HG03064 (cell line): ENCODE measurements at regions not wholly inside any gene's neighbourhood (a gene's known extent, or its start where the extent isn't known, plus 50 kb on each side); places are given as distances from the start of the nearest gene placed in this dataset.

Source experiments
- ATAC-seq: cut with Tn5 transposase; IDR thresholded peaks from one replicate; pipeline ENCODE4 v1.9.1; 2021; ENCODE audit warnings: low read depth; ENCODE audit not compliant: unreplicated experiment

DNA sequence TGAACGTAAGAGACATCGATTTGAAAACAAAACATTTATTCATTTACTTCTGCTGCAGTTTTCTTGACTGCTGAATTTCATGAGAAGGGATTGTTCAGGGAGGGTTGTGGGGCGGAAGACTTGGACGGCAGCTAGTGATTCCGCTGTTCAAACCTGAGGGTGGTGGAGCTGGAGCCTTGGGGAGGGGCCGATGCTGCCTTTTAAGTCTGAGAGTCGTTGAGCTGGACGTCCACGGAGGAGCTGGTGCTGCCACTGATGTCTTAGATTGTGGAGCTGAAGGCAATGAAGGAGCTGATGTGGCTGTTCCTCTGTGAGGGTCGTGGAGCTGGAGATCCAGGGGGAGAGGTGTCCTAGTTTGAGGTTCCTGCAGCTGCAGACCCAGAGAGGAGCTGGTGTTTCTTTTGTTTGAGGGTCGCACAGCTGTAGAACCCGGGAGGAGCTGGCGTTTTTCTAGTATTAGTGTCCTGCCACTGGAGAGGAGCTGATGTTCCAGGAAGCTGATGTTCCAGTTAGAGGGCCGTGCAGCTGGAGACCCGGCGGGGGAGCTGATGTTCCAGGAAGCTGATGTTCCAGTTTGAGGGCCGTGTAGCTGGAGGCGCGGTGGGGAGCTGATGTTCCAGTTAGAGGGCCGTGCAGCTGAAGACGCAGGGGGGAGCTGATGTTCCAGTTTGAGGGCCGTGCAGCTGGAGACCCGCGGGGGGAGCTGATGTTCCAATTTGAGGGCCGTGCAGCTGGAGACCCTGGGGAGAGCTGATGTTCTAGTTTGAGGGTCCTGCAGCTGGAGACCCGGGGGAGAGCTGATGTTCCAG lies 150.9 kb downstream of the RTP5 start:
- no peak for ATAC-seq

DNA sequence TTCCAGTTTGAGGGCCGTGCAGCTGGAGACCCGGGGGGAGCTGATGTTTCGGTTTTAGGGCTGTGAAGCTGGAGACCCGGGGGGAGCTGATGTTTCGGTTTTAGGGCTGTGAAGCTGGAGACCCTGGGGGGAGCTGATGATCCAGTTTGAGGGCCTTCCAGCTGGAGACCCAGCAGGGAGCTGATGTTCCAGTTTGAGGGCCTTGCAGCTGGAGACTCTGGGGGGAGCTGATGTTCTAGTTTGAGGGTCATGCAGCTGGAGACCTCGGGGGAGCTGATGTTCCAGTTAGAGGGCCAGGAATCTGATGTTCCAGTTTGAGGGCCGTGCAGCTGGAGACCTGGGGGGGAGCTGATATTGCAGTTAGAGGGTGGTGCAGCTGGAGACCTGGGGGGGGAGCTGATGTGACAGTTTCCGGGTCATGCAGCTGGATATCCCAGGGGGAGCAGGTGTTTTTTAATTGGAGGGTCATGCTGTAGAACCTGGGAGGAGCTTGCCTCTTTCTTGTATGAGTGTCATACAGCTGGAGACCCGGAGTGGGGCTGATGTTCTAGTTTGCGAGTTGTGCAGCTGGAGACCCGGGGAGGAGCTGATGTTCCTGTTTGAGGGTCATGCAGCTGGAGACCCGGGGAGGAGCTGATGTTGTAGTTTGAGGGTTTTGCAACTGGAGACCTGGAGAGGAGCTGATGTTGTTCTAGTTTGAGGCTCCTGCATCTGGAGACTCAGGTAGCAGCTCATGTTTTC lies 153.2 kb downstream of the RTP5 start:
- no peak for ATAC-seq

- no peak for ATAC-seq
Measured at GRCh38 chr2:242024751-242025355, 155.3 kb downstream of the RTP5 start.

DNA sequence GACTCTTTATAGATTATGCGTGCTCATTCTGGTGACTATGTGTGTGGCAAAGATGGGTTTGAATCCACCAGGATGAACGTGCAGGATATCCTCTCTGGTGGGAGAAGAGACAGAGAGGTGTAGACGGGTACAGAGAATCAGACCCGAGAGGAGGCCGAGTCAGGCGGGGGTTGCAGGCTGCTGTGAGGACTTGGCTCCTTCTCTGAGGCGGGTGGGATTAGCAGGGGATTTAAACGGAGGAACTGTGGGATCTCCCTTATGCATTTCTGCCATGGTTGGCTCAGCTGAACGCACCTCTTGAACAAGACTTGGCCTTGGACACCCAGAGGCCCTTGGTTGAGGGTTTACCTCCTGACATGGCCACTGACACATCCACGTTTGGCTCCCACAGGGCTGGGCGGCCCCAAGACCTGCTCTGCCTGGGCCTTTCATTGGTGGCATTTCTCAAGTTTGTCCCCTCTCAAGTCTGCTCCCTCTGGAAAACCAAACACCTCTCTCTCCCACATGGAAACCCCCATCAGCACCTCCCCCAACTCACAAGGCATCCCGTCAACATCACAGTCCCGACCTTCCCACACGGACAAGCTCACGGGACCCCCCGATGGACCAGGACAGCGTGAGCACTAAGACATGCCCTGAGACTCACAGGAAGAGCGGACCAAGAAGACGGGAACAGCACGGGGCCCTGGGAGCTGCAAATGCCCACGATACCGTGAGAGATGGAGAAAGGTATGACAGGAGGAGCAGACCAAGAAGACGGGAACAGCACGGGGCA lies 158.3 kb downstream of the RTP5 start:
- ATAC-seq = no peak

DNA sequence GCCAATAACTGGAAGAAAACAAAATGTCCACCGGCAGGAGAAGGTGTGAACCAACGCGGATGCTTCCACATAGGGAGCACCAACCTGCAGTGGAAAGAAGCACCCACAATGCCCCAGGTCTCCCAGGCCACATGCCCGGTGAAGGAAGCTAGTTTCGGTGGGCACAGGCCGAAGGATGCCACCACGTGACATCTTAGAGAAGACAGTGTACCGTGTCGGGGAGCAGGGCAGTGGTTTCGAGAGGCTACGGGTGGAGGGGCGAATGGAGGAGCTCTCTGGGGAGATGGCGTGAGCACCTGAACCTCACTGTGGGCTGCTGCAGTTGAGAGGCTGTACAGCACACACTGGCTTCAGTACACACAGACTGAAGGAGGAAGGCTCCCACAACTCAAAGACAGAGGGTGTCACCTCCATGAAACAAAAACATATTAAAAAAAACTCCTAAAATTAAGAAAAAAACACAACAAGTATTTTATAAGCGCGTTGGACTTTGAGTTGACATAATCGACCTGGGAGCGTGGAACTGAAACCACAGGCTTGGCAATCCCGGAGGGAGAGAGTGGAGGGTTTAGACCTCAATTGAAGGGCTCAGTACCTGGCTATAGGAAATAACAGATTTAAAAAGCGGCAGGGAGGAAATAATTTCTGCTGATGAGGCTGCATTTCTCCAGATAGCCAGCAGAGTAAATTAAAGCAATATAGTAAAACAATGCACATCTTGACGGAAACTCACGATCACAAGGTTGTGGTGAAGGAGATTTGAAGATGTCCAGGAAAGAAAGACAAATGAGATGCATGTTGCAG lies 160.1 kb downstream of the RTP5 start:
- ATAC-seq = no peak

GRCh38 chr2:242030226-242030575 lies 160.7 kb downstream of the RTP5 start:
- ATAC-seq = no peak

GRCh38 chr2:242030858-242031257 lies 161.3 kb downstream of the RTP5 start:
- no peak for ATAC-seq

GRCh38 chr2:242031481-242032019 lies 162.0 kb downstream of the RTP5 start:
- no peak for ATAC-seq

DNA sequence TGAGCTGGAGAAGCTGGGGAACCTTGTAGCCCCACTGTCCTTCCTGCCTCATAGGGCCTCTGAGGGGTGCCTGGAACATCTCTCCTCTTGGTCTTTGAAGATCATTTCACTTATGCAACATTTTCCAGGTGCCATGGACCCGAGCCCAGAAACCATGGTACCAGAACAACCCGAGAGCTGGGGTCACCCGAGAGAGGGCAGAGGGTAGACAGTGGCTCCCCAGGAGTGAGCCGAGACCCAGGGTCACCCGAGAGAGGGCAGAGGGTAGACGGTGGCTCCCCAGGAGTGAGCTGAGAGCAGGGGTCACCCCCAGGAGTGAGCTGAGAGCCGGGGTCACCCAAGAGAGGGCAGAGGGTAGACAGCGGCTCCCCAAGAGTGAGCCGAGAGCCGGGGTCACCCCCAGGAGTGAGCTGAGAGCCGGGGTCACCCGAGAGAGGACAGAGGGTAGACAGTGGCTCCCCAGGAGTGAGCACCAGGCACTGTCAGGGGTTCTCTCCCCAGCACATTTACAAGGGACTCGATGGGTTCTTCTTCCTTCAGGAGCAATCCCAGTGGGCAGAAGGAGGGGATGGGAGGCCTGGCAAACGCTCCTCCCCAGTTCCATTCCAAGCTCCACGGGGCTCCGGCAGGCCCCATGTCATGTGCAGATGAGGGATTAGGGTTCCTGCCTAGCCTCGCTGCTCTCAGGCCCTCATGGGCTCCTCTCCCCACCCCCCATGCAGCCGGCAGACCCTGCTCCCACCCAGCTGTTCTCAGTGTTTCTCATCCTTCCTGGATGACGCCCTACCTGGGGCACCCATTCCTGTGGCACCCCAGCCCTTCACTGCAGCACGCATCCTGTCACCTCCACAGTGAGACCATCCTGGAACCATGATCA lies 163.5 kb downstream of the RTP5 start:
- no peak for ATAC-seq

- ATAC-seq = no peak
Measured at GRCh38 chr2:242034138-242034537, 164.6 kb downstream of the RTP5 start.

GRCh38 chr2:242034996-242035814 lies 165.7 kb downstream of the RTP5 start:
- ATAC-seq = no peak

- no peak for ATAC-seq
Measured at GRCh38 chr2:242035858-242036652, 166.5 kb downstream of the RTP5 start.

GRCh38 chr2:242036653-242036950 lies 167.1 kb downstream of the RTP5 start:
- no peak for ATAC-seq

DNA sequence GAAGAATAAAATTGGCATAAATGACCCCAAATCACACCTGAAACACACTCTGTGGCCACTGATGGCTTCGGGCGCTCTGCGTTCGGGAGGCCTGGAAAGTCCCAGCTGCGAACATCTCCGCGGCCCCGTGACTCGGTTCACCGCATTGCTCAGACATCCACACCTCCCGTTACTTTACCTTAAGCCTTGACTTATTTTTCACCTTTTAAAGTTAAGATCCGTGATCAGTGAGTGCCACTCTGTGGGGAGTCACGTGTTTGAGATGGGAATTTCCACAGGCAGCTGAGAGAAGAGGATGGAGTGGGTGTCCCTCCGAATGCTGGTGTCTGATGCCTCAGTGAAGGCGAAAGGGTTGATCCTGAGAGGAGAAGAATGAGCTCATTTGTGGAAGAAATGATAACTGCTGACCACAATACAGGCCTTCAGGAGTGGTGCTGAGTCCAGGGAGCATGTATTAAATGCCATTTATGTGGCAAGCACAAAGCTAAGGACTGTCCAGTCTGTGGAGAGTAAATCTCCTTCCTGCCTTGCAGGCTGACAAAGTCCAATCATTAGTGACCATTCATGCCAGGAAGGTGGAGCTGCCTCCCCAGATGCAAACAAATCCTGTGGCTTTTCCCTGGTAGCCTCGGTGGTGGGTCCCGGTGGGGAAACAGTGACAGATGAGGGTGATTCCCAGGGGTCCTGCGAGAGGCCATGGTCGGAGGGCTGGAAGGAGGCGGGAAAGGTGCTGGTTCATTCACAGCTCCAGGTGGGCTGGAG lies 168.8 kb downstream of the RTP5 start:
- no peak for ATAC-seq

DNA sequence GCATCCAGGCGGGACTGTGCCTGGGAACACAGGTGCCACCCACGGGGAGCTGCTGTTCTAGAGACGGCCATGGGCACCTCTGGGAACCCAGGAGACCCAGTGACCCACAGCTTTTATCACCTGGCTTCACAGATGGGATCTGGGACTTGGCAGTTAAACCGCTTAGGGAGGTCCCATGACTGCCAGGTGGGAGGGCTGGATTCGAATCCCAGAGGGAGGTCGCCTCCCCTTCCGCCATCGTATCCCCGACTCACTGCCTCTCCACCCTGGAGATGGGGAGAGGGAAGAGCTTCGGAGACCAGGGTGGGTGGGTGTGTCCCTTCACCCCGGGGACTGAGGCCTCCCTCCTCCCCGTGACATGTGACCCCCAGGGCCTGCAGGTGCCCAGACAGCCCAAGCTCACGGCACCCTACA lies 169.4 kb downstream of the RTP5 start:
- ATAC-seq = no peak

DNA sequence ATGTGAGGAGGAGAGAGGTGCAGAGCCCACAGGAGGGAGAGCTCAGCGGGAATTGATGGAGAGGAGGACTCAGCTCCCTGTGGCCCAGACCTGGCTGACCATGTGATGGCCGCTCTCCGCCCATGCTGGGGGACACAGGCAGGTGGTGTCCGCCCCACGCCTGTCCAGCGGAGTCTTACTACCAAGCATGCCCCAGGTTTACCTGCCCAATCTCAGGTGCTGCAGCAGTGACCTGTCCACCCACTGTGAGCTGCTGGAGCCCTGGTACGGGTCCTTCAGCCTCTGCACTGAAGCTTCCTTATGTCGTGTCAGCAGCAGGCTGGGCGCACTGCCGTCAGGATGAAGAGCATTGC lies 170.8 kb downstream of the RTP5 start:
- no peak for ATAC-seq

DNA sequence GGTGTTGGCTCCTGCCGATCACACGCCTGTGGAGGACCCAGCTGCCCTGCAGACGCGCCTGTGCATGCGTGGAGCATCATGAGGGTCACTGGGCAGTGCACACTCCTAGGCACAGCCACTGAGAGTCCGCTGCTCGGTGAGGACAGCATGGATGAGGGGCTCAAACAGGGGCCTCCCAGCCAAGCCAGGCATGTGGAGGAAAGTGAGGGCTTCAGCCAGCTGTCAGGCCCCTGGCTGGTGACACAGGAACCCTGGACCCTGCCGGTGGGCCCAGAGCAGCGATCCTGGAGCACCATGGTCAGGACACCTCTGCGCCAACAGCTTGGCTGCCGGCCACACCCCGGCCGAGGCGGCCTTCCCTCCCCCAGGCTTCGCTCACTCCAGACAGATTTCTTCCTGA lies 171.2 kb downstream of the RTP5 start:
- ATAC-seq = no peak
